DND-41 (cell line): ENCODE measurements at regions not wholly inside any gene's neighbourhood (a gene's known extent, or its start where the extent isn't known, plus 50 kb on each side); places are given as distances from the start of the nearest gene placed in this dataset.

Source experiments
- EZH2 ChIP-seq: IDR thresholded peaks from 3 replicates; pipeline ENCODE4 v1.6.1; 2012; ENCODE audit warnings: borderline replicate concordance, low read depth, mild to moderate bottlenecking, moderate library complexity, low read length, inconsistent platforms; ENCODE audit not compliant: severe bottlenecking
- TF ChIP-seq, protein P1 (sequence below): IDR thresholded peaks from 2 replicates; pipeline ENCODE4 v1.5.1; 2012; ENCODE audit warnings: borderline replicate concordance, low read length, moderate library complexity, mild to moderate bottlenecking; ENCODE audit not compliant: poor library complexity, severe bottlenecking; ENCODE audit errors: extremely low read depth

DNA sequence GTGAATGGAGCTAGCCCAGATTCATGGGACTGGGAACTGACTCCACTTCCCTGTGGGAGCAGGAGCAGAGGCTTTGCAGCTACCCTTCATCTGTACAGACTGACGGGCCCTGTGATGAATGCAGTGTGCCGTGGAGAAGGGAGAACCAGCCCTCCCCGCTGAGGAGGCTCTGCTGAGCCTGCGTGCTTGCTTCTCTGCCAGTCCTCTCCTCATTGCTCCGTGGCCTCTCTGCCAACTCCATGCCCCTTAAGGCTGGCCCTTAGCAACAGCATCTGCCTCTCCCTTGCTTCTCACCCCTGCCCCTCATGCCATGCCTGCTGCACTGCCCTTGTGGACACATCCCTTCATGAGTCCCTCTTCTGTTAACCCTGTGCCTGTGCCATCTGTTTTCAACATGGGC lies 53.6 kb downstream of the GADD45G start:
- TF ChIP-seq, protein P1, sequence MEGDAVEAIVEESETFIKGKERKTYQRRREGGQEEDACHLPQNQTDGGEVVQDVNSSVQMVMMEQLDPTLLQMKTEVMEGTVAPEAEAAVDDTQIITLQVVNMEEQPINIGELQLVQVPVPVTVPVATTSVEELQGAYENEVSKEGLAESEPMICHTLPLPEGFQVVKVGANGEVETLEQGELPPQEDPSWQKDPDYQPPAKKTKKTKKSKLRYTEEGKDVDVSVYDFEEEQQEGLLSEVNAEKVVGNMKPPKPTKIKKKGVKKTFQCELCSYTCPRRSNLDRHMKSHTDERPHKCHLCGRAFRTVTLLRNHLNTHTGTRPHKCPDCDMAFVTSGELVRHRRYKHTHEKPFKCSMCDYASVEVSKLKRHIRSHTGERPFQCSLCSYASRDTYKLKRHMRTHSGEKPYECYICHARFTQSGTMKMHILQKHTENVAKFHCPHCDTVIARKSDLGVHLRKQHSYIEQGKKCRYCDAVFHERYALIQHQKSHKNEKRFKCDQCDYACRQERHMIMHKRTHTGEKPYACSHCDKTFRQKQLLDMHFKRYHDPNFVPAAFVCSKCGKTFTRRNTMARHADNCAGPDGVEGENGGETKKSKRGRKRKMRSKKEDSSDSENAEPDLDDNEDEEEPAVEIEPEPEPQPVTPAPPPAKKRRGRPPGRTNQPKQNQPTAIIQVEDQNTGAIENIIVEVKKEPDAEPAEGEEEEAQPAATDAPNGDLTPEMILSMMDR = no peak
- TF ChIP-seq EZH2 = no peak
